ENCODE measurements at regions not wholly inside any gene's neighbourhood (a gene's known extent, or its start where the extent isn't known, plus 50 kb on each side); places are given as distances from the start of the nearest gene placed in this dataset.

GRCh38 chr16:55055262-55055661, 124.6 kb downstream of the IRX5 start:
- no TSS peak for BruUV-seq (replicated peaks)
- Histone ChIP-seq H3K79me2 (ENCODE audit: control insufficient read depth, insufficient read depth, low read length) (no peaks in the 10 kb centered on the region), H3K9ac (replicated peaks; ENCODE audit: extremely low read depth, insufficient read depth, low read length) (no peak overlapping the region), H3K9me1 (replicated peaks; ENCODE audit: control insufficient read depth, extremely low read depth, insufficient read depth, low read length) (no peaks in the 10 kb centered on the region), H3K4me1 (ENCODE audit: control insufficient read depth, extremely low read depth, insufficient read depth, low read length) (no peaks in the 10 kb centered on the region), H3K36me3 (ENCODE audit: control insufficient read depth in 2 of 2, extremely low read depth in 1 of 2, insufficient read depth in 2 of 2, low read length in 2 of 2) (no peaks in the 10 kb centered on the region), H3K4me2 (ENCODE audit: insufficient read depth, low read length) (no peak overlapping the region), H3K27ac (ENCODE audit: insufficient read depth, low read depth, low read length) (no peak overlapping the region), H2AFZ (ENCODE audit: low read depth, low read length) (no peak overlapping the region), H3K9me3 (replicated peaks; ENCODE audit: control insufficient read depth, insufficient read depth, low read length) (no peaks in the 10 kb centered on the region), H3K27me3 (ENCODE audit: control insufficient read depth in 2 of 2, insufficient read depth in 2 of 2, low read length in 2 of 2) (peaks cover 10 to 12% of the 10 kb centered on the region in 2 experiments), H3K4me3 (replicated peaks in 1 of 3; ENCODE audit: insufficient read depth in 1 of 3, low read depth in 1 of 3, low read length in 3 of 3) (no peak overlapping the region), H4K20me1 (replicated peaks; ENCODE audit: control insufficient read depth, extremely low read depth, insufficient read depth, low read length) (no peaks in the 10 kb centered on the region)
- ChIA-PET POLR2A (no interaction called here), CTCF (no interaction called here)
- dilution Hi-C loops (cut with MboI; ENCODE audit: extremely low pct_ligation_motif_present, low sequenced_read_pairs), result no loop called here
- intact Hi-C loops (cut with micrococcal nuclease), result no loop called here
- FAIRE-seq (no peak), DNase-seq (ENCODE audit: low read depth, low spot score) (no peak)
- TF ChIP-seq GATA2 (IDR thresholded peaks at IDR 0.05; ENCODE audit: insufficient read depth, insufficient read length, low read depth, low read length) (no peak), CTCF (IDR thresholded peaks at IDR 0.05; ENCODE audit: extremely low read depth in 1 of 2, insufficient read depth in 1 of 2, low read depth in 1 of 2, low read length in 2 of 2) (no peak), POLR2AphosphoS5 (IDR thresholded peaks at IDR 0.05; ENCODE audit: insufficient read depth, low read depth, low read length) (no peak), MAX (IDR thresholded peaks at IDR 0.05; ENCODE audit: insufficient read depth, insufficient read length) (no peak), POLR2A (IDR thresholded peaks at IDR 0.05; ENCODE audit: low read depth, low read length) (no peak), MYC (IDR thresholded peaks at IDR 0.05; ENCODE audit: low read depth, low read length) (no peak), JUN (IDR thresholded peaks at IDR 0.05; ENCODE audit: borderline replicate concordance, insufficient read depth, insufficient read length, low read depth) (no peak), EZH2 (IDR thresholded peaks at IDR 0.05; ENCODE audit: borderline replicate concordance, low read depth, low read length, severe bottlenecking) (no peak), FOS (IDR thresholded peaks at IDR 0.05; ENCODE audit: borderline replicate concordance, insufficient read depth, low read length) (no peak)

All from endothelial cell of umbilical vein (primary cell).